Erythroblast (primary cell): ENCODE measurements at regions not wholly inside any gene's neighbourhood (a gene's known extent, or its start where the extent isn't known, plus 50 kb on each side); places are given as distances from the start of the nearest gene placed in this dataset.

Experiments
- GATA1 ChIP-seq: IDR thresholded peaks from 2 replicates; pipeline ENCODE4 v1.6.1; 2011; ENCODE audit warnings: low read depth, mild to moderate bottlenecking, control low read depth, low read length, moderate library complexity
- POLR2A ChIP-seq: IDR thresholded peaks from 2 replicates; pipeline ENCODE4 v1.6.1; 2011; ENCODE audit warnings: mild to moderate bottlenecking, low read length

GRCh38 chr1:60329651-60330050, 256.1 kb upstream of the C1orf87 start:
- TF ChIP-seq POLR2A (no peak), GATA1 (no peak)
